ENCODE measurements at regions not wholly inside any gene's neighbourhood (a gene's known extent, or its start where the extent isn't known, plus 50 kb on each side); places are given as distances from the start of the nearest gene placed in this dataset.

DNA sequence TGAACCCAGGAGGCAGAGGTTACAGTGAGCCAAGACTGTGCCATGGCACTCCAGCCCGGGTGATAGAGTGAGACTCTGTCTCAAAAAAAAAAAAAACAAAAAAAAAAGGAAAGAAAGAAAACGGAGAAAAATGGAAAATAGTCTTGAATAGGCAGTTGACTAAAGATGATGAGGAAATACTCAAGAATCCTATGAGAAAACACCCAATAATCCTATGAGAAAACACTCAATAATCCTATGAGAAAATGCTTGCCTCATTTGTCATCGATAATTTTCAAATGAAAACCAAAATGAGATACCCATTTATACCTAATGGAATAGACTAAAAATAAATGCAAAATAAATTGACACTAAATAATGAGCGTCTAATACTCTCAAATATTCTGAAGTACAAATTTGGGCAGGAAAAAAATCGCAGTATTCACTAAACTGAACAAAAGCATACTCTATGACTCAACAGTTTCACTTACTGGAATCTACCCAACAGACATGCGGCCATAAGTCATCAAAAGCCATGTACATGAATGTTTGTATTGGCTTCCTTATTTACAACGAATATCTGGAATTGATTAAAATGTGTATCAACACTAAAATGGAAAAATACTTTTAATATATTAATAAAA is 733.9 kb upstream of the CHRM3 start:
- TF ChIP-seq, protein P1, sequence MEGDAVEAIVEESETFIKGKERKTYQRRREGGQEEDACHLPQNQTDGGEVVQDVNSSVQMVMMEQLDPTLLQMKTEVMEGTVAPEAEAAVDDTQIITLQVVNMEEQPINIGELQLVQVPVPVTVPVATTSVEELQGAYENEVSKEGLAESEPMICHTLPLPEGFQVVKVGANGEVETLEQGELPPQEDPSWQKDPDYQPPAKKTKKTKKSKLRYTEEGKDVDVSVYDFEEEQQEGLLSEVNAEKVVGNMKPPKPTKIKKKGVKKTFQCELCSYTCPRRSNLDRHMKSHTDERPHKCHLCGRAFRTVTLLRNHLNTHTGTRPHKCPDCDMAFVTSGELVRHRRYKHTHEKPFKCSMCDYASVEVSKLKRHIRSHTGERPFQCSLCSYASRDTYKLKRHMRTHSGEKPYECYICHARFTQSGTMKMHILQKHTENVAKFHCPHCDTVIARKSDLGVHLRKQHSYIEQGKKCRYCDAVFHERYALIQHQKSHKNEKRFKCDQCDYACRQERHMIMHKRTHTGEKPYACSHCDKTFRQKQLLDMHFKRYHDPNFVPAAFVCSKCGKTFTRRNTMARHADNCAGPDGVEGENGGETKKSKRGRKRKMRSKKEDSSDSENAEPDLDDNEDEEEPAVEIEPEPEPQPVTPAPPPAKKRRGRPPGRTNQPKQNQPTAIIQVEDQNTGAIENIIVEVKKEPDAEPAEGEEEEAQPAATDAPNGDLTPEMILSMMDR (IDR thresholded peaks at IDR 0.05; ENCODE audit: borderline replicate concordance, extremely low read depth, low read length, poor library complexity, severe bottlenecking), result no peak
- no peak for TF ChIP-seq EZH2 (IDR thresholded peaks at IDR 0.05; ENCODE audit: borderline replicate concordance, low read depth, low read length, severe bottlenecking)

Measured in DND-41 (cell line).